ENCODE measurements at regions not wholly inside any gene's neighbourhood (a gene's known extent, or its start where the extent isn't known, plus 50 kb on each side); places are given as distances from the start of the nearest gene placed in this dataset.

- TF ChIP-seq CTCF (conservative IDR thresholded peaks at IDR 0.05; ENCODE audit: low read depth, low read length) (no peak), BHLHE40 (IDR thresholded peaks at IDR 0.05; ENCODE audit: low read depth, low read length) (no peak), CHD1 (IDR thresholded peaks at IDR 0.05; ENCODE audit: low read depth, low read length) (no peak), MXI1 (IDR thresholded peaks at IDR 0.05; ENCODE audit: borderline replicate concordance, low read depth, low read length) (no peak), RAD21 (IDR thresholded peaks at IDR 0.05; ENCODE audit: low read length) (no peak), POLR2A (IDR thresholded peaks at IDR 0.05; ENCODE audit: low read depth, low read length) (no peak), CEBPB (IDR thresholded peaks at IDR 0.05; ENCODE audit: low read depth, low read length) (no peak), MAZ (IDR thresholded peaks at IDR 0.05; ENCODE audit: borderline replicate concordance, low read depth, low read length) (no peak), SMC3 (IDR thresholded peaks at IDR 0.05; ENCODE audit: low read depth, low read length) (no peak), MAFK (IDR thresholded peaks at IDR 0.05; ENCODE audit: low read depth, low read length) (no peak), FOS (IDR thresholded peaks at IDR 0.05; ENCODE audit: low read depth, low read length) (no peak), RFX5 (IDR thresholded peaks at IDR 0.05; ENCODE audit: low read depth, low read length) (no peak), USF2 (IDR thresholded peaks at IDR 0.05; ENCODE audit: low read depth, low read length) (no peak)
Observed at GRCh38 chr13:103222683-103223082, 156.5 kb upstream of the SLC10A2 start.

All from IMR-90 (cell line).